Loucy (cell line): ENCODE measurements at regions not wholly inside any gene's neighbourhood (a gene's known extent, or its start where the extent isn't known, plus 50 kb on each side); places are given as distances from the start of the nearest gene placed in this dataset.

Source experiments
- CTCF ChIP-seq: fragments of 200-600 bp; sonication (generic); conservative IDR thresholded peaks from 2 replicates; pipeline ENCODE4 v1.5.1; 2014; ENCODE audit warnings: mild to moderate bottlenecking, antibody characterized with exemption, low read length
- EZH2phosphoT487 ChIP-seq: fragments of 200-600 bp; IDR thresholded peaks from 2 replicates; pipeline ENCODE4 v1.6.1; 2018; ENCODE audit warnings: antibody characterized with exemption, mild to moderate bottlenecking, moderate library complexity, borderline replicate concordance

GRCh38 chr14:66143387-66144112 lies 342.6 kb upstream of the CCDC196 start:
- TF ChIP-seq CTCF (no peak), EZH2phosphoT487 (no peak)
